Esophagus squamous epithelium (tissue), 5 donors: ENCODE measurements at regions not wholly inside any gene's neighbourhood (a gene's known extent, or its start where the extent isn't known, plus 50 kb on each side); places are given as distances from the start of the nearest gene placed in this dataset.

Source experiments
- DNase-seq: peaks from one replicate; lab custom pipeline; 2025; lab: John Stamatoyannopoulos, UW
- H3K27ac ChIP-seq, 4 donors: fragments of 200-600 bp; sonication (generic); one replicate each; pipeline ENCODE4 v1.5.1; 2016 to 2019; ENCODE audit warnings: mild to moderate bottlenecking in 1 of 4
- H3K27me3 ChIP-seq, 4 donors: fragments of 200-600 bp; sonication (generic); 1 replicate in 3 of 4; 2 replicates in 1 of 4; pipeline versions ENCODE4 v1.5.1 to v1.6.0; 2017 to 2021; ENCODE audit warnings: antibody characterized with exemption in 1 of 4
- H3K36me3 ChIP-seq, 3 donors: fragments of 200-600 bp; sonication (generic); one replicate each; pipeline ENCODE4 v1.5.1; 2016 to 2019
- H3K4me1 ChIP-seq, 3 donors: fragments of 200-600 bp; sonication (generic); one replicate each; pipeline ENCODE4 v1.5.1; 2017 to 2019
- H3K4me3 ChIP-seq, 4 donors: fragments of 200-600 bp; sonication (generic); 1 replicate in 3 of 4; 2 replicates in 1 of 4; pipeline ENCODE4 v1.5.1; 2016 to 2019; ENCODE audit warnings: mild to moderate bottlenecking in 2 of 4, moderate library complexity in 1 of 4
- H3K9me3 ChIP-seq, 3 donors: fragments of 200-600 bp; sonication (generic); one replicate each; pipeline ENCODE4 v1.5.1; 2016 to 2019
- POLR2A ChIP-seq, 4 donors: fragments of 450-650 bp; IDR thresholded peaks; one replicate each; pipeline ENCODE4 v1.6.1; 2017; ENCODE audit warnings: antibody characterized with exemption in 4 of 4, mild to moderate bottlenecking in 4 of 4, moderate library complexity in 3 of 4
- WGBS, 2 donors: methylation state at CpG; one replicate each; pipeline ENCODE4 v1.1.5; 2018; 5-methylcytosine and 5-hydroxymethylcytosine counted together
- intact Hi-C: fragments of 100-400 bp; cut with DNase I; formaldehyde crosslinking; loops from one replicate; pipeline ENCODE4 v1.15.0; 2022
- TF ChIP-seq, protein P1 (sequence below), 6 experiments: fragments of 450-650 bp in 4 of 6; fragments of 200-600 bp in 2 of 6; sonication (generic) in 2 of 6; IDR thresholded peaks; one replicate each; pipeline ENCODE4 v1.5.1; 2016 to 2019; ENCODE audit warnings: antibody characterized with exemption in 6 of 6, mild to moderate bottlenecking in 4 of 6, moderate library complexity in 4 of 6
- donor health status: DM: yes; HTN: yes; CAD: no.

GRCh38 chr13:67645874-67646467, 415.8 kb upstream of the PCDH9 start:
- 49 to 54% methylated on average over 4 of the region's 4 CpGs for WGBS, 2 donors
- Histone ChIP-seq H3K27me3 (no peaks in the 10 kb centered on the region), H3K27ac (no peak overlapping the region), H3K9me3 (peaks cover 0 to 5% (median 0%) of the 10 kb centered on the region in 3 donors), H3K4me3 (no peak overlapping the region), H3K4me1 (no peaks in the 10 kb centered on the region), H3K36me3 (no peaks in the 10 kb centered on the region)
- TF ChIP-seq POLR2A (IDR thresholded peaks at IDR 0.05), result no peak
- TF ChIP-seq, protein P1, sequence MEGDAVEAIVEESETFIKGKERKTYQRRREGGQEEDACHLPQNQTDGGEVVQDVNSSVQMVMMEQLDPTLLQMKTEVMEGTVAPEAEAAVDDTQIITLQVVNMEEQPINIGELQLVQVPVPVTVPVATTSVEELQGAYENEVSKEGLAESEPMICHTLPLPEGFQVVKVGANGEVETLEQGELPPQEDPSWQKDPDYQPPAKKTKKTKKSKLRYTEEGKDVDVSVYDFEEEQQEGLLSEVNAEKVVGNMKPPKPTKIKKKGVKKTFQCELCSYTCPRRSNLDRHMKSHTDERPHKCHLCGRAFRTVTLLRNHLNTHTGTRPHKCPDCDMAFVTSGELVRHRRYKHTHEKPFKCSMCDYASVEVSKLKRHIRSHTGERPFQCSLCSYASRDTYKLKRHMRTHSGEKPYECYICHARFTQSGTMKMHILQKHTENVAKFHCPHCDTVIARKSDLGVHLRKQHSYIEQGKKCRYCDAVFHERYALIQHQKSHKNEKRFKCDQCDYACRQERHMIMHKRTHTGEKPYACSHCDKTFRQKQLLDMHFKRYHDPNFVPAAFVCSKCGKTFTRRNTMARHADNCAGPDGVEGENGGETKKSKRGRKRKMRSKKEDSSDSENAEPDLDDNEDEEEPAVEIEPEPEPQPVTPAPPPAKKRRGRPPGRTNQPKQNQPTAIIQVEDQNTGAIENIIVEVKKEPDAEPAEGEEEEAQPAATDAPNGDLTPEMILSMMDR (IDR thresholded peaks at IDR 0.05), result no peak
- no peak for DNase-seq
- intact Hi-C loops, result no loop called here

- TF ChIP-seq POLR2A (IDR thresholded peaks at IDR 0.05), result no peak
- TF ChIP-seq, protein P1 (IDR thresholded peaks at IDR 0.05), result no peak
- H3K36me3 ChIP-seq, result no peaks in the 10 kb centered on the region
- 40 to 42% methylated on average over 1 of the region's 1 CpG for WGBS, 2 donors
- H3K4me3 ChIP-seq, result no peak overlapping the region
- peaks cover 0 to 5% (median 0%) of the 10 kb centered on the region in 3 donors for H3K9me3 ChIP-seq
- H3K27ac ChIP-seq, result no peak overlapping the region
- no peaks in the 10 kb centered on the region for H3K27me3 ChIP-seq
- H3K4me1 ChIP-seq, result no peaks in the 10 kb centered on the region
- DNase-seq, result no peak
- intact Hi-C loops, result no loop called here
These were observed 413.4 kb upstream of the PCDH9 start for GRCh38 chr13:67643516-67644055.

DNA sequence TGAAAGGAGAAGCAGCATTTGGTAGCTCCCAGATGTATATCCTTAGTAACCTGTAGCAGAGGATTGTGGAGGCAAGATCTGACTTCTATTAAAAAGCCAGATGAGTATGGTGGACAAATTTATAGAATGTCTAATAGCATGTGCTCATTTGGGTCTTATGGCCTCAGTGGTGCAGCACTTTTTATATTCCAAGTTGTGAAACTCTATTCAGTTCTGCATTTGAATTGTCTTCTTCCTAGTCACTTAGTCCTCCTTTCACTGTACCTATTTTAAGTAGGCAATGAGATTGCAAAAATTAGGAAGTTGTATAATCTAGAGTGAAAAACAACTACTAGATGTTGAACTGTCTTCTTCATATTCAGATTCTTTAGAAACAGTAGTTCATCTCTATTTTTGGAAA, 412.5 kb upstream of the PCDH9 start:
- H3K4me1 ChIP-seq, result no peaks in the 10 kb centered on the region
- no peak for TF ChIP-seq POLR2A (IDR thresholded peaks at IDR 0.05)
- TF ChIP-seq, protein P1 (IDR thresholded peaks at IDR 0.05), result no peak
- no peaks in the 10 kb centered on the region for H3K36me3 ChIP-seq
- intact Hi-C loops, result no loop called here
- no peaks in the 10 kb centered on the region for H3K27me3 ChIP-seq
- H3K4me3 ChIP-seq, result no peak overlapping the region
- peaks cover 0 to 5% (median 0%) of the 10 kb centered on the region in 3 donors for H3K9me3 ChIP-seq
- no peak overlapping the region for H3K27ac ChIP-seq
- DNase-seq, result no peak

- intact Hi-C loops, result no loop called here
These were observed 405.6 kb upstream of the PCDH9 start for GRCh38 chr13:67635754-67636153.

DNA sequence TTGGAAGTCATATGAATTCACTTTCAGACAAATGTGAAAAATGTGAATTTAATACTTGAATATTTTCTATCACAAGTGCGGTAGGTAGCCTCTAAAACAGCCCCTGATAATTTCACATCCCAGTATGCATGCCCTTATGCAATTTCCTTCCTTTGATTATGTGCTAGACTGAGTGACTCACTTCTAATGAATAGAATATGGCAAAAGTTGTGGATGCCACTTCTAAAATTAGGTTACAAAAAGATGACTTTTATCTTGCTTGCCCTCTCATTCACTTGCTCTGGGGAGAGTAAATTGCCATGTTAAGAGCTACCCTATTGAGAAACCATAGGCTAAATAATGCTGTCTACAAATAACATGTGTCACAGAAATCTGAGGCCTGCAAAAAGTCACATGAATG, 402.5 kb upstream of the PCDH9 start:
- no peak for TF ChIP-seq POLR2A (IDR thresholded peaks at IDR 0.05)
- TF ChIP-seq, protein P1 (IDR thresholded peaks at IDR 0.05), result no peak
- 58 to 76% methylated on average over 1 of the region's 1 CpG for whole genome bisulfite sequencing, 2 donors
- DNase-seq, result no peak
- H3K27ac ChIP-seq, result no peak overlapping the region
- no peaks in the 10 kb centered on the region for H3K27me3 ChIP-seq
- no peak overlapping the region for H3K4me3 ChIP-seq
- H3K4me1 ChIP-seq, result no peaks in the 10 kb centered on the region
- no peaks in the 10 kb centered on the region for H3K9me3 ChIP-seq
- intact Hi-C loops, result no loop called here
- no peaks in the 10 kb centered on the region for H3K36me3 ChIP-seq

More at GRCh38 chr13:67635754-67636153, 405.6 kb upstream of the PCDH9 start:
- Histone ChIP-seq H3K27me3 (no peaks in the 10 kb centered on the region), H3K4me1 (no peaks in the 10 kb centered on the region), H3K4me3 (no peak overlapping the region), H3K27ac (no peak overlapping the region), H3K9me3 (no peaks in the 10 kb centered on the region), H3K36me3 (no peaks in the 10 kb centered on the region)
- WGBS, 2 donors, result 62 to 66% methylated on average over 3 of the region's 3 CpGs
- no peak for DNase-seq
- no peak for TF ChIP-seq POLR2A (IDR thresholded peaks at IDR 0.05)
- TF ChIP-seq, protein P1 (IDR thresholded peaks at IDR 0.05), result no peak
